HG03571 (cell line): ENCODE measurements at regions not wholly inside any gene's neighbourhood (a gene's known extent, or its start where the extent isn't known, plus 50 kb on each side); places are given as distances from the start of the nearest gene placed in this dataset.

Experiments
- ATAC-seq: cut with Tn5 transposase; IDR thresholded peaks from one replicate; pipeline ENCODE4 v1.9.1; 2021; ENCODE audit not compliant: unreplicated experiment

DNA sequence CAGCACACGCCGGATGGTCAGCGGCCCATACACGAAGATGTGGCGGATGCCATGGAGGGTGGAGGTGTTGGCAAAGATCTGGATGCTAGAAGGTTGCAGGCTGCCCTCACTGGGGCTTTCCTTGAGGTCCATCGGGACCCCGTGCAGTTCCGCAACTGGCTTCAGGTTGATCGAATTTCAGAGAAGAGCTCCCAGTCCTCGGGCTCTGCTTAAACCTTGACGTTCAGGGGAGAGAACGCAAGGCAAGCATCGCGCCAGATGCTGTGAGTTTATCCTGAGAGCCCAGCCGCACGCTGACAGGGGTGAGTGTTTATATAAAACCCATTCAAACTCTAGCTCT is 98.7 kb upstream of the CCL2 start:
- ATAC-seq, result no peak

DNA sequence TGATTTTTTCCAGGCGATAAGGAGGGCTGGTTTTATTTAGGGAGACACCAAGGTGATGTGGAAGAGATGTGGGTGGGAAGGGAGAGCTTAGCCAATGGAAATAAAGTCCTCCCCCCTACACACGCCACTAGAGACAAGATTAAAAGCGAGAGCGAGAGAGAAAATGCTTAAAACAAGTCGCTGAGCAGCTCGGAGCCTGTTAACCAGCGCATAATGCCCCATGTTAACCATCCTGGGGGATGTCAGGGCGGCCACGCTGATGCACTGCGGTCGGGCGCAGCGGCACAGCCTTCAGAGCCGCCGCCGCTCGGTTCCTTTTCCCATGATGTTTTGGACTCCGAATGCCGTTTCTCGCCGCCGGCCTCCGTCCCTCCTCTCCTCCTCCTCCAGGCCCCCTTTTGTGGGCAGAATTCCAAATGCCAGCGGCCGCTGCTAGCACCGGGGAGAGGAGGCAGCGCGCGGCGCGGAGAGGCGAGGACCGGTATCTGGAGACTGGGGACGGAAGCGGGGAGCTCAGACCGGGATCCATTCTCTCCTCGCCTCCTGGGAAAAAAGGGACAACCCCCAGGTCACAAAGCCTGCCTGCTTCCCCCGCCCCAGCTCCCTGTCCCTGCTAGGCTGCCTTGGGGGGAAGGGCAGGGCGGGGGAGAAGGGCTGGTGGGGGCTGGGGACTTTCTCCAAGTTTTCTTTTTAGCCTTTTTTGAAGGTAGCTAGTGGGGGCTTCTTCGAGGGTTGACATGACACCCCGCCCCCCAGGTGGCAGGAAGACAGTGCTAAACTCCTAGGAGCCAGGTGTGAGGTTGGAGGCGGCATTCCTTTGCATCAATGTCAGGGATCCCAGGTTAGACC is 98.1 kb upstream of the CCL2 start:
- no peak for ATAC-seq

GRCh38 chr17:34161690-34162089 is 93.4 kb upstream of the CCL2 start:
- no peak for ATAC-seq

DNA sequence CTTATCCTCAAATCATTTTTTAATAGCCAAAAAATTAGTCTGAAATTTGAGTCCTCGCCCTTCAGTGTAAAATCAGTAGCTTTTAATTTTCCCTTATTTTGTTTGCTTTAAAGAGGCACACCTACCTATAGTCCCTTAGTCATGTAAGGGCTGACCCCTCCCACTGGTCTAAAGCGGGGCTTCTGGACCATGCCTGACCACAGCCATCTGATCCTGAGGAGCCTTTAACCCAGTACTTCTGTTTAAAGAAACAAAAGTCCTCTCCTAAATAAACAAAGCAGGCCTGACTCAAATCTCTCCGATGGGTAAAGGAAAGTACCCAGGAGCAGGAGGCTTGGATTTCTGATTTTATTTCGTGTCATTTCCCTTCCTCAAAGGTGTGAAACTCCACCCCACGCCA is 92.0 kb upstream of the CCL2 start:
- ATAC-seq, result no peak

DNA sequence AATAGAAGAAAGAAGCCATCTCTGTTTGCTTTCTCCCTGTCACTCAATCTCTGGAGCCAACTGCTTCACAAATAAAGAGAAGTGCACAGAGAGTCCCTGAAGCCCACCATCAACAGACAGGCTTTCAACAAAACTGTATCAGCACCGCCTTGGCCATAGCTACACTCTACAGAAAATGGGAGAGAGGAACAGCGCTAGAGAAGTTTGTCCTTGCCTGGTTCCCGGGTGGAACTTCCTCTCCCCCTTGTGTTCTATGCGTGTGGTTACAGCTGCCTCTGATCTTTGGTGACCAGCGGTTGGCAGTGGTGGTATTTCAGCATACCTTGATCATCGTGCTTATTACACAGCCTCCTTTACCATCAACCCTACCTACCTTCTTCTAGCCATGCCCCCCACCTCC is 91.4 kb upstream of the CCL2 start:
- no peak for ATAC-seq

DNA sequence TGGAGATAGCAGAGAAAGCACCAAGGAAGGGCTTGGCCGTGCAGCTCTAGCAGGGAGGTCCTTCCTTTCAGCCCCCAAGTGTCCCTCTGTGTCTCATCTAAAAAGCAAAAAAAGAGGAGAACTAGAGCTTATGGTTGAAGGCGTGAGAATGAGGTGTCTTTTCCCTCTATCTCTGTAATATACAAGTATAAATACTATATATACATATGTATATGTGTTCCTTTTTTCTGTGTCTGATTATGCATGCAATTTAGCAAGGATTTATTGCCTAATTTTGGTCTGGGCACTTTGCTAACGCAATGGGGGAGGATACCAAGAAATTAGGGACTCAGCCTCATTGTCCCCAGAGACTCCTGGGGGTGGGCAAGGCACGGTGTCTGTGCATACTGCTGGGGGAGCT is 90.2 kb upstream of the CCL2 start:
- ATAC-seq, result no peak

- no peak for ATAC-seq
These were observed 88.7 kb upstream of the CCL2 start for GRCh38 chr17:34166352-34166751.

DNA sequence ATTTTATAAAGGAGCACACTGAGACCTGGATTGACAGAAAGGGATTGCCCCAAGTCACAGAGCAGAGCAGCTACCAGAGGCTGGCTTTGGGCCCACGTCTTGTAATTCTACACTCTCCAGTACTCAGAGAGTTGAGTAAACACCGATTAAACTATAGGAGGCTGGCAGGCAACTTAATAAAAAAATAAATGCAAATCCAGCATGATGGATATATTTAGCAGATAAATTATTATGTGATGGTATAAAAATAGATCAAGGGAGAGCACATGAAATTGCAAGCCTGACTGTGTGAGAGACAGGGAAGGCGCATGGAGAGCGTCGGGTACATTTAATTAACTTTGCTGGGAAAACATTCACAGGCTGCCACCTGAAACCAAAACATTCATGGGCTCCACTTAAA is 87.7 kb upstream of the CCL2 start:
- ATAC-seq, result no peak

DNA sequence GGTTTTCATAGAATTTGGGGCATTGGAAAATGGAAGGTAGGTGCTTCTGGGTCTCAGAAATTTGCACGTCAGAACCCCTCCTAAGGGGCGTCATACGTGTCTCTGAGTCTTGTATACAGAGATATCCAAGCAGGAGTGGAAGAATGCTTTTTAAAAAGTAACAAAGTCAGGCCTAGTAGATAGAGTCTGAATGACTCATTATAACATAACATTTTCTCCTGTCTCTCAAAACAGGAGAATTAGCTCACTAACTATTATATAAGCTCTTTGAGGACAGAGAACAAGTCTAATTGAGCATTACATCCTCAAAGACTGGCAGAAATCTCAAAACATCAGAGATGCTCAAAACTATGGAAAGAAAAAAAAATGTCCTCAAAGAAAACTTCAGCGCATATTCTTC is 86.1 kb upstream of the CCL2 start:
- no peak for ATAC-seq

DNA sequence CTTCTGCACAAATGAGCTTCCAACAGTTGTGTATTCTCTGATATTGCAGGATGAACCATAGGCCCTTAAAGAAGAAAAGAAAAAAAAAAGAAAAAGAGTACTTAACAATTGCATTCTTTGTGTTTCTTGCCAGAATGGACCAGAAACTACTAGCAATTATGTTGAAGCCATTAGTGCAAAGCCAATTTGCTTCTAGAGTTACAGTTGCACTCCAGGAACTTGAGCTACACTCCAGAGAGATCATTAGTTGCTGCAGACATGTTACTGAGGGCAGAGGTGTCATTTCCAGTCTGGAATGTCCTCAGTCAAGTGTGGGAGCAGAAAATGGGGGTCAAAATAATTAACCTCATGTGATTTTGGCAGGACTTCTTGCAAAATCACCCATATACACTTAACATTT is 85.6 kb upstream of the CCL2 start:
- no peak for ATAC-seq

GRCh38 chr17:34171245-34171818 is 83.8 kb upstream of the CCL2 start:
- ATAC-seq, result no peak

DNA sequence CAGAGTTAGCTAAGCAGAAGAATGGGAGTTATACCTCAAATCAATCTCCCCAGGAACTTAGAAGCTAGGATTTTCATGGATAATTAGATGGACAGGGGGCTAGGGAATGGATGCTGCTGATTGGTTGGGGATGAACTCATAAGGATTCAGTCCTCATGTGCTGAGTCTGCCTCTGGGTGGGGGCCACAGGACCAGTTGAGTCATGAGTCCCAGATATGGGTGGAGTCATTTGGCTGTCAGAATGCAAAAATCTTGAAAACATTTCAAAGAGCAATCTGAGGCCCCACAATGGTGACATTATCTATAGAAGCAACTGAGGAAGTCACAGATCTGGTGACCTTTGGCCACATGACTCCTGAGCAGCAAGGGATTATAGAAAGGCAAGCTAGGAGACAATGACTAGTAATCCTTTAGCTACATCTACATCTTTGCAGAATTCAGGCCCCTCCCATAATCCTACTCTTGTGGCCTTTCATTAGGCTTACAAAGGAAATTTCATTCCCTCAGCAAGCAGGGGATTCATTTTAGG is 82.6 kb upstream of the CCL2 start:
- ATAC-seq, result no peak

DNA sequence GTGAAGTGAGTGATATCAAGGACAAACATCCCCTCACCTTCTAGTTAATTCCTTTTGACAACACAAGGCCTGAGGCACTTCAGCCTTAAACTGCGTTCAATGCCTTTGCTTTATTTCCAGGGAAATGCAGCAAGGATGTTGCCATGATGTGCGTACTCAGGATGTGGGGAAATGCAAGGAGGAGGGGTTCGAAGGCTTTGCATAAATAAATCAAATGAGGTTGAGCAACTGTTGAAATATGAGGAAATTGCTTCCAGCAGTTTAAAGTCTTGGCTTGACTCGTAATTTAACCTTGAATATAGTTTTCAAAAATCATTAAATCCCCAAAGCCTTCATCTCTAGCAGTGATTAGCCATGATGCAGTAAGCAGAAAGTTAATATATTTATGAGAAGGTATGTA is 81.8 kb upstream of the CCL2 start:
- no peak for ATAC-seq

GRCh38 chr17:34174496-34174895 is 80.6 kb upstream of the CCL2 start:
- ATAC-seq, result no peak

- no peak for ATAC-seq
These were observed 78.6 kb upstream of the CCL2 start for GRCh38 chr17:34176440-34176839.

- ATAC-seq, result no peak
These were observed 77.4 kb upstream of the CCL2 start for GRCh38 chr17:34177642-34178041.

DNA sequence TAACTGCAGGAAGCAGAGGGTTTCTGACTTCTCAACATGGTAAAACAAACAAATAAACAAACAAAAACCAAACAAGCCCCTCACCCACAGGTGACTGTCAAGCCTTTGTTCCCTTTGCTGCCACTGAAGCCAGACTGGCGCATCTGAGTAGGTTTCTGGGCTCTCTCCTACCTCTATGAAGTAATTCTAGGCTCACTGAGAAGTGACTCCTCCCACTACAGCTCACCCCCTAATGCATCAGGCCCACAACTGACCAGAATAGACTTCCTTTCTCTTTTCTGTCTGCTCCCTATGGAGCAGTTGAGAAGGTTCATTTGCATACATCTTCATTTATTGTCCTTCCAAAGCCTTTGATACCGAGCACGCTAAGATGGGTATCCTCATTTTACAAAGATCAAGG is 77.0 kb upstream of the CCL2 start:
- ATAC-seq, result no peak

GRCh38 chr17:34182036-34182803 is 72.9 kb upstream of the CCL2 start:
- ATAC-seq, result no peak

DNA sequence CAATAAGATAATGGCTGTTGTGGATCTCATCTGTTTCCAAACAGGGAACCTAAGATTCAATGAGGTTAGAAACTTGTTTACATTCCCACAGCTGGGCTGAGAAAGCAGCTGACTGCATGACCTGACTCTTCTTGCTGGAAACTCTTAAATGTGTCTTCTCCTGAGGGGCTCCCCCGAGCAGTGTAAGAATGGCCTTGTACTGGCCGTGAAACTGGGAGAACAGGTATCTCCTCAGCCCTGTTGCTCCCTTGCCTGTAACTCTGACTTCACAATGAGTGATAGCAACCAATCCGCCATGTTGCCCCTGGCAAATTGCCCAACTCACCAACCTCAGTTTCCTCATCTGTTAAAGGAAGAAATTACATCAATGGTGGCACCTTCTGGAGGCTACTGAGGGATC is 59.1 kb upstream of the CCL2 start:
- no peak for ATAC-seq

GRCh38 chr17:34198519-34198918 is 56.6 kb upstream of the CCL2 start:
- no peak for ATAC-seq

DNA sequence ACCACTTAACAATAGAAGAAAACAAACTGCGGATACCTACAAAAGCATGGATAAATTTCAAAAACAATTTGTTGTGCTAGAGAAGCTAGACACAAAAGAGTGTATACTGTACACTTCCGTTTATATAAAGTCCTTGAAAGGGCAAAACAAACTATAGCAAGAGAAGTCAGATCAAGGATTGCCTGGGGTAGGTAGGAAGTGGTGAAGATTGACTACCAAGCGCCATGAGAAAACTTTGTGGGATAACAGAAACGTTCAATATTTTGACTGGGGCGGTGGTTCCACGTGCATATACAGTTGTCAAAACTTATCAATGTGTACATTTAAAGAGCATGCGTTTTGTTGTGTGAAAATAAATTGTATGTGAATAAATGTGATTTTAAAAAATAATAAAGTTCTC is 55.6 kb upstream of the CCL2 start:
- no peak for ATAC-seq

- ATAC-seq, result peak; percentile 64
These were observed 55.1 kb upstream of the CCL2 start for GRCh38 chr17:34199932-34200534.
